GM13976 (cell line): ENCODE measurements at regions not wholly inside any gene's neighbourhood (a gene's known extent, or its start where the extent isn't known, plus 50 kb on each side); places are given as distances from the start of the nearest gene placed in this dataset.

Experiments
- DNase-seq: peaks from one replicate; pipeline ENCODE4 v3.0.0; 2012; ENCODE audit warnings: low spot score
- CTCF ChIP-seq: IDR thresholded peaks from 2 replicates; pipeline ENCODE4 v1.5.1; 2012; ENCODE audit warnings: borderline replicate concordance, mild to moderate bottlenecking; ENCODE audit not compliant: insufficient read depth; ENCODE audit errors: extremely low read depth, missing control alignments, control extremely low read depth
- in situ Hi-C: fragments of 300-500 bp; cut with MboI; formaldehyde crosslinking; loops from one replicate; pipeline ENCODE4 v1.12.0; 2022; ENCODE audit warnings: low sequenced_read_pairs, mixed read lengths, inconsistent platforms; ENCODE audit not compliant: unreplicated experiment

- DNase-seq = no peak
- in situ Hi-C loops = no loop called here
- TF ChIP-seq CTCF = no peak
Measured at GRCh38 chr7:54701982-54702381, 57.0 kb downstream of the SEC61G start.

GRCh38 chr7:54699715-54700114 lies 59.3 kb downstream of the SEC61G start:
- in situ Hi-C loops = no loop called here
- no peak for DNase-seq
- TF ChIP-seq CTCF = no peak

GRCh38 chr7:54697659-54698186 lies 61.3 kb downstream of the SEC61G start:
- no peak for TF ChIP-seq CTCF
- no peak for DNase-seq
- in situ Hi-C loops = no loop called here

- DNase-seq = no peak
- TF ChIP-seq CTCF = no peak
- in situ Hi-C loops = no loop called here
Measured at GRCh38 chr7:54690892-54691291, 68.1 kb downstream of the SEC61G start.

- no peak for TF ChIP-seq CTCF
- in situ Hi-C loops = no loop called here
- DNase-seq = no peak
Measured at GRCh38 chr7:54690050-54690443, 69.0 kb downstream of the SEC61G start.

GRCh38 chr7:54689394-54690049 lies 69.5 kb downstream of the SEC61G start:
- DNase-seq = no peak
- TF ChIP-seq CTCF = no peak
- in situ Hi-C loops = no loop called here

GRCh38 chr7:54687462-54688212 lies 71.4 kb downstream of the SEC61G start:
- no peak for TF ChIP-seq CTCF
- in situ Hi-C loops = no loop called here
- no peak for DNase-seq
